ENCODE measurements at regions not wholly inside any gene's neighbourhood (a gene's known extent, or its start where the extent isn't known, plus 50 kb on each side); places are given as distances from the start of the nearest gene placed in this dataset.

GRCh38 chr1:244970744-244971551, 106.6 kb upstream of the HNRNPU start (continued):
- TF ChIP-seq ZFP91 (CRISPR knock-in tag; IDR thresholded peaks at IDR 0.05) (no peak), MBD2 (IDR thresholded peaks at IDR 0.05; ENCODE audit: borderline replicate concordance, low read depth) (peak; percentile 77; the same call in 1 of the 2 replicates), HMGN3 (IDR thresholded peaks at IDR 0.05; ENCODE audit: borderline replicate concordance, extremely low read depth, insufficient read length, low read depth, low read length) (peak; percentile 84), MLLT1 (IDR thresholded peaks at IDR 0.05) (peak; percentile 7 to 76; a peak in 2 of 4 replicates), TOE1 (IDR thresholded peaks at IDR 0.05; ENCODE audit: borderline replicate concordance) (peak; percentile 79), TOE1 (CRISPR knock-in tag; IDR thresholded peaks at IDR 0.05; ENCODE audit: borderline replicate concordance, low read depth) (no peak), POLR2H (tag; IDR thresholded peaks at IDR 0.05; ENCODE audit: low read depth) (peak; percentile 91), ZNF766 (CRISPR knock-in tag; conservative IDR thresholded peaks at IDR 0.05) (peak; percentile 87; the same call in 1 of the 2 replicates), MTA1 (IDR thresholded peaks at IDR 0.05; ENCODE audit: borderline replicate concordance) (peak; percentile 99), TFE3 (CRISPR knock-in tag; IDR thresholded peaks at IDR 0.05) (no peak; the same call in 1 of the 2 replicates), ZNF24 (IDR thresholded peaks at IDR 0.05) (no peak), HNRNPK (IDR thresholded peaks at IDR 0.05; ENCODE audit: low read depth, low read length, poor library complexity, severe bottlenecking) (peak; percentile 94), ZNF431 (CRISPR knock-in tag; IDR thresholded peaks at IDR 0.05) (no peak), MNT (conservative IDR thresholded peaks at IDR 0.05) (peak; percentile 76 to 86; a peak in 3 of 4 replicates), ZNF175 (CRISPR knock-in tag; IDR thresholded peaks at IDR 0.05; ENCODE audit: low read depth) (peak; percentile 83), MITF (IDR thresholded peaks at IDR 0.05) (no peak), XRCC4 (IDR thresholded peaks at IDR 0.05; ENCODE audit: extremely low read depth, insufficient read depth, insufficient read length) (no peak), DNMT1 (IDR thresholded peaks at IDR 0.05) (no peak), POLR2AphosphoS2 (IDR thresholded peaks at IDR 0.05; ENCODE audit: low read length) (0 out of 2 replicates have a peak, but pooled peaks have one; percentile 9)

Data from K562 (cell line).